ENCODE measurements at regions not wholly inside any gene's neighbourhood (a gene's known extent, or its start where the extent isn't known, plus 50 kb on each side); places are given as distances from the start of the nearest gene placed in this dataset.

- Mint-ChIP-seq H3K9me3 (peaks cover 5% of the 10 kb centered on the region), H3K27me3 (peaks cover 9% of the 10 kb centered on the region), H3K4me3 (no peak overlapping the region), H3K4me1 (no peaks in the 10 kb centered on the region), H3K36me3 (ENCODE audit: low read depth) (no peaks in the 10 kb centered on the region), H3K27ac (no peak overlapping the region)
- CTCF ChIA-PET = no interaction called here
- TF ChIP-seq CTCF (IDR thresholded peaks at IDR 0.05) = no peak
- POLR2A ChIA-PET = no interaction called here
- DNase-seq (no peak), ATAC-seq (ENCODE audit: low read depth) (no peak)
- intact Hi-C loops (cut with micrococcal nuclease) = no loop called here
These were observed 76.7 kb upstream of the MARCHF10 start for GRCh38 chr17:62884781-62885180.

- no peaks in the 10 kb centered on the region for H3K9me3 Mint-ChIP-seq
These were observed 74.8 kb upstream of the MARCHF10 start for GRCh38 chr17:62882878-62883277.

GRCh38 chr17:62882284-62882683, 74.2 kb upstream of the MARCHF10 start:
- Mint-ChIP-seq H3K4me1 (no peaks in the 10 kb centered on the region), H3K27ac (no peak overlapping the region), H3K27me3 (peaks cover 5% of the 10 kb centered on the region), H3K4me3 (no peak overlapping the region), H3K36me3 (ENCODE audit: low read depth) (no peaks in the 10 kb centered on the region), H3K9me3 (no peaks in the 10 kb centered on the region)
- POLR2A ChIA-PET = no interaction called here
- TF ChIP-seq CTCF (IDR thresholded peaks at IDR 0.05) = no peak
- intact Hi-C loops (cut with micrococcal nuclease) = no loop called here
- DNase-seq (no peak), ATAC-seq (ENCODE audit: low read depth) (no peak)
- CTCF ChIA-PET = no interaction called here

More at GRCh38 chr17:62882878-62883277, 74.8 kb upstream of the MARCHF10 start:
- intact Hi-C loops (cut with micrococcal nuclease) = no loop called here
- DNase-seq = no peak
- no peak for TF ChIP-seq CTCF (IDR thresholded peaks at IDR 0.05)
- peaks cover 8% of the 10 kb centered on the region for H3K27me3 Mint-ChIP-seq
- no peaks in the 10 kb centered on the region for H3K36me3 Mint-ChIP-seq (ENCODE audit: low read depth)
- ChIA-PET CTCF (no interaction called here), POLR2A (no interaction called here)
- no peaks in the 10 kb centered on the region for H3K4me1 Mint-ChIP-seq
- H3K27ac Mint-ChIP-seq = no peak overlapping the region
- no peak overlapping the region for H3K4me3 Mint-ChIP-seq
- ATAC-seq (ENCODE audit: low read depth) = no peak

- DNase-seq (no peak), ATAC-seq (ENCODE audit: low read depth) (no peak)
- intact Hi-C loops (cut with micrococcal nuclease) = no loop called here
- no peaks in the 10 kb centered on the region for H3K9me3 Mint-ChIP-seq
- POLR2A ChIA-PET = no interaction called here
- no peaks in the 10 kb centered on the region for H3K4me1 Mint-ChIP-seq
- peaks cover 13% of the 10 kb centered on the region for H3K27me3 Mint-ChIP-seq
- TF ChIP-seq CTCF (IDR thresholded peaks at IDR 0.05) = no peak
- no peak overlapping the region for H3K4me3 Mint-ChIP-seq
- no peak overlapping the region for H3K27ac Mint-ChIP-seq
- no peaks in the 10 kb centered on the region for H3K36me3 Mint-ChIP-seq (ENCODE audit: low read depth)
- CTCF ChIA-PET = no interaction called here
These were observed 72.0 kb upstream of the MARCHF10 start for GRCh38 chr17:62880120-62880519.

GRCh38 chr17:62876673-62877405, 68.7 kb upstream of the MARCHF10 start:
- H3K27me3 Mint-ChIP-seq = peaks cover 23% of the 10 kb centered on the region
- DNase-seq (no peak), ATAC-seq (ENCODE audit: low read depth) (no peak)
- ChIA-PET POLR2A (no interaction called here), CTCF (no interaction called here)
- intact Hi-C loops (cut with micrococcal nuclease) = no loop called here
- H3K9me3 Mint-ChIP-seq = no peaks in the 10 kb centered on the region
- H3K4me1 Mint-ChIP-seq = no peaks in the 10 kb centered on the region
- TF ChIP-seq CTCF (IDR thresholded peaks at IDR 0.05) = no peak
- H3K36me3 Mint-ChIP-seq (ENCODE audit: low read depth) = no peaks in the 10 kb centered on the region
- H3K4me3 Mint-ChIP-seq = no peak overlapping the region
- no peak overlapping the region for H3K27ac Mint-ChIP-seq
